ENCODE measurements at regions not wholly inside any gene's neighbourhood (a gene's known extent, or its start where the extent isn't known, plus 50 kb on each side); places are given as distances from the start of the nearest gene placed in this dataset.

- no CpG with 5 or more reads among the region's 2 CpGs for WGBS (ENCODE audit: insufficient coverage)
- no peaks in the 10 kb centered on the region for H3K4me1 Mint-ChIP-seq
- H3K27ac Mint-ChIP-seq, result no peak overlapping the region
- no peak overlapping the region for H2AFZ ChIP-seq (ENCODE audit: insufficient read depth, low read depth, low read length, poor library complexity, severe bottlenecking)
- H3K4me3 ChIP-seq (ENCODE audit: control extremely low read depth in 1 of 5, extremely low read depth in 1 of 5, insufficient read depth in 1 of 5, low read depth in 2 of 5, low read length in 4 of 5), result no peak overlapping the region
- no peaks in the 10 kb centered on the region for H3K4me1 ChIP-seq (ENCODE audit: control insufficient read depth in 2 of 2, insufficient read depth in 2 of 2, low read length in 2 of 2)
- no peaks in the 10 kb centered on the region for H3K9me3 ChIP-seq (ENCODE audit: control extremely low read depth in 1 of 3, control insufficient read depth in 2 of 3, insufficient read depth in 1 of 3, low read length in 2 of 3)
- ATAC-seq (ENCODE audit: low read depth) (no peak), DNase-seq (no peak)
- H3K9me3 Mint-ChIP-seq (ENCODE audit: insufficient read depth), result no peaks in the 10 kb centered on the region
- TF ChIP-seq EZH2 (IDR thresholded peaks at IDR 0.05; ENCODE audit: borderline replicate concordance, insufficient read depth, low read depth, low read length, poor library complexity, severe bottlenecking), result no peak
- TF ChIP-seq CTCF (IDR thresholded peaks at IDR 0.05), result no peak
- H3K4me3 Mint-ChIP-seq, result no peak overlapping the region
- no peak overlapping the region for H3K27ac ChIP-seq (ENCODE audit: low read length in 2 of 2)
- intact Hi-C loops (cut with micrococcal nuclease), result no loop called here
- no peaks in the 10 kb centered on the region for H3K27me3 Mint-ChIP-seq
- no peaks in the 10 kb centered on the region for H4K20me1 ChIP-seq (ENCODE audit: control insufficient read depth, insufficient read depth, low read length, poor library complexity, severe bottlenecking)
- no peak overlapping the region for H3K9ac ChIP-seq (ENCODE audit: low read length)
- no peak overlapping the region for H3K4me2 ChIP-seq (replicated peaks; ENCODE audit: low read depth, low read length, poor library complexity, severe bottlenecking)
- no peaks in the 10 kb centered on the region for H3K36me3 ChIP-seq (replicated peaks in 1 of 2; ENCODE audit: control extremely low read depth in 1 of 2, control insufficient read depth in 1 of 2, extremely low read depth in 1 of 2, insufficient read depth in 2 of 2, low read length in 1 of 2)
- CTCF ChIA-PET, result no interaction called here
- POLR2A ChIA-PET, result no interaction called here
- H3K27me3 ChIP-seq (replicated peaks in 1 of 4; ENCODE audit: control extremely low read depth in 1 of 4, control insufficient read depth in 3 of 4, insufficient read depth in 4 of 4, low read length in 3 of 4), result no peaks in the 10 kb centered on the region
- H3K79me2 ChIP-seq (ENCODE audit: control insufficient read depth, insufficient read depth, low read length), result no peaks in the 10 kb centered on the region
Measured at GRCh38 chr4:107128116-107128515, 92.0 kb upstream of the DKK2 start.

DNA sequence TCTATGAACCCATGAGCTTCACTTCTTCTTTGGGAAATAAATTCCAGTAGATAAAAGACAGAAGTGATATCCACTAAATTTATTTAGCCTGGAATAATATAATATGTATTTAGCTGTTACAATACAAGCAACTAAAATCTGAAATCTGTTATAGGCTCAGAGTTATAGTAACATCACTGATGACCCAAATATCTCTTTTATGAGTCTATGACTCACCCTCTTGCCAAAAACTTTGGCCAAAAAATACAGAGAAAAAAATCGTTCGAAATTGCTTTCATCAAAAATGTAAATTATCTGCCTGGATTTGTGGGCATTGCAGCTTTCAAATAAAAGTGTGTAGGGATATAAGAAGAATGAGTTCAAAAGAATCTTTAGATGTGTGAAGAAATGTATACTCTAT is 89.4 kb upstream of the DKK2 start:
- Histone ChIP-seq H3K4me3 (ENCODE audit: control extremely low read depth in 1 of 5, extremely low read depth in 1 of 5, insufficient read depth in 1 of 5, low read depth in 2 of 5, low read length in 4 of 5) (no peak overlapping the region), H2AFZ (ENCODE audit: insufficient read depth, low read depth, low read length, poor library complexity, severe bottlenecking) (no peak overlapping the region), H3K9ac (ENCODE audit: low read length) (no peak overlapping the region), H3K9me3 (ENCODE audit: control extremely low read depth in 1 of 3, control insufficient read depth in 2 of 3, insufficient read depth in 1 of 3, low read length in 2 of 3) (no peaks in the 10 kb centered on the region), H4K20me1 (ENCODE audit: control insufficient read depth, insufficient read depth, low read length, poor library complexity, severe bottlenecking) (no peaks in the 10 kb centered on the region), H3K36me3 (replicated peaks in 1 of 2; ENCODE audit: control extremely low read depth in 1 of 2, control insufficient read depth in 1 of 2, extremely low read depth in 1 of 2, insufficient read depth in 2 of 2, low read length in 1 of 2) (no peaks in the 10 kb centered on the region), H3K27me3 (replicated peaks in 1 of 4; ENCODE audit: control extremely low read depth in 1 of 4, control insufficient read depth in 3 of 4, insufficient read depth in 4 of 4, low read length in 3 of 4) (no peaks in the 10 kb centered on the region), H3K4me1 (ENCODE audit: control insufficient read depth in 2 of 2, insufficient read depth in 2 of 2, low read length in 2 of 2) (no peaks in the 10 kb centered on the region), H3K79me2 (ENCODE audit: control insufficient read depth, insufficient read depth, low read length) (no peaks in the 10 kb centered on the region), H3K4me2 (replicated peaks; ENCODE audit: low read depth, low read length, poor library complexity, severe bottlenecking) (no peak overlapping the region), H3K27ac (ENCODE audit: low read length in 2 of 2) (no peak overlapping the region)
- Mint-ChIP-seq H3K4me3 (no peak overlapping the region), H3K9me3 (ENCODE audit: insufficient read depth) (no peaks in the 10 kb centered on the region), H3K27me3 (no peaks in the 10 kb centered on the region), H3K27ac (no peak overlapping the region), H3K4me1 (no peaks in the 10 kb centered on the region)
- intact Hi-C loops (cut with micrococcal nuclease), result no loop called here
- CTCF ChIA-PET, result no interaction called here
- TF ChIP-seq EZH2 (IDR thresholded peaks at IDR 0.05; ENCODE audit: borderline replicate concordance, insufficient read depth, low read depth, low read length, poor library complexity, severe bottlenecking), result no peak
- TF ChIP-seq CTCF (IDR thresholded peaks at IDR 0.05), result no peak
- POLR2A ChIA-PET, result no interaction called here
- no CpG with 5 or more reads among the region's 2 CpGs for WGBS (ENCODE audit: insufficient coverage)
- DNase-seq, result no peak
- no peak for ATAC-seq (ENCODE audit: low read depth)

Measured in B cell (primary cell).